ENCODE measurements at regions not wholly inside any gene's neighbourhood (a gene's known extent, or its start where the extent isn't known, plus 50 kb on each side); places are given as distances from the start of the nearest gene placed in this dataset.
A peak's percentile ranks its signal among the peaks of the same experiment; 100 is the strongest.

- H3K4me3 ChIP-seq (ENCODE audit: low read depth, low read length), result no peak overlapping the region
- no peak for TF ChIP-seq CTCF (IDR thresholded peaks at IDR 0.05; ENCODE audit: insufficient read depth, low read depth, low read length, missing control alignments)
- DNase-seq (ENCODE audit: low read depth), result no peak
Observed at GRCh38 chr13:78323040-78323439, 280.3 kb downstream of the POU4F1 start.

GRCh38 chr13:78319101-78319627, 284.2 kb downstream of the POU4F1 start:
- no peak overlapping the region for H3K4me3 ChIP-seq (ENCODE audit: low read depth, low read length)
- TF ChIP-seq CTCF (IDR thresholded peaks at IDR 0.05; ENCODE audit: insufficient read depth, low read depth, low read length, missing control alignments), result no peak
- no peak for DNase-seq (ENCODE audit: low read depth)

- DNase-seq (ENCODE audit: low read depth), result peak; percentile 22
- H3K4me3 ChIP-seq (ENCODE audit: low read depth, low read length), result no peak overlapping the region
Observed at GRCh38 chr13:78317030-78317429, 286.3 kb downstream of the POU4F1 start.

GRCh38 chr13:78309497-78310180, 293.7 kb downstream of the POU4F1 start:
- TF ChIP-seq CTCF (IDR thresholded peaks at IDR 0.05; ENCODE audit: insufficient read depth, low read depth, low read length, missing control alignments), result no peak

More at GRCh38 chr13:78317030-78317429, 286.3 kb downstream of the POU4F1 start:
- TF ChIP-seq CTCF (IDR thresholded peaks at IDR 0.05; ENCODE audit: insufficient read depth, low read depth, low read length, missing control alignments), result peak; percentile 42

GRCh38 chr13:78306519-78307206, 296.7 kb downstream of the POU4F1 start:
- DNase-seq (ENCODE audit: low read depth), result no peak
- no peak overlapping the region for H3K4me3 ChIP-seq (ENCODE audit: low read depth, low read length)
- TF ChIP-seq CTCF (IDR thresholded peaks at IDR 0.05; ENCODE audit: insufficient read depth, low read depth, low read length, missing control alignments), result no peak

More at GRCh38 chr13:78309497-78310180, 293.7 kb downstream of the POU4F1 start:
- DNase-seq (ENCODE audit: low read depth), result peak; percentile 39
- H3K4me3 ChIP-seq (ENCODE audit: low read depth, low read length), result peak overlapping the region; percentile 29; the same call in 1 of the 2 replicates

- no peak overlapping the region for H3K4me3 ChIP-seq (ENCODE audit: low read depth, low read length)
- no peak for TF ChIP-seq CTCF (IDR thresholded peaks at IDR 0.05; ENCODE audit: insufficient read depth, low read depth, low read length, missing control alignments)
- DNase-seq (ENCODE audit: low read depth), result no peak
Observed at GRCh38 chr13:78305171-78305570, 298.2 kb downstream of the POU4F1 start.
